TTC549 (cell line): ENCODE measurements at regions not wholly inside any gene's neighbourhood (a gene's known extent, or its start where the extent isn't known, plus 50 kb on each side); places are given as distances from the start of the nearest gene placed in this dataset.
"Not testable (repeated sequence)": the region's sequence is repeated elsewhere in the genome, so short reads cannot be mapped to it uniquely, and the experiment has no call there.

Source experiments
- FAIRE-seq: peaks from 2 replicates; lab custom pipeline; 2012; peaks lifted over from hg19 to GRCh38; lab: Jason Lieb, UNC

GRCh38 chr10:94129393-94130130 lies 135.8 kb downstream of the PLCE1 start:
- FAIRE-seq = no peak

DNA sequence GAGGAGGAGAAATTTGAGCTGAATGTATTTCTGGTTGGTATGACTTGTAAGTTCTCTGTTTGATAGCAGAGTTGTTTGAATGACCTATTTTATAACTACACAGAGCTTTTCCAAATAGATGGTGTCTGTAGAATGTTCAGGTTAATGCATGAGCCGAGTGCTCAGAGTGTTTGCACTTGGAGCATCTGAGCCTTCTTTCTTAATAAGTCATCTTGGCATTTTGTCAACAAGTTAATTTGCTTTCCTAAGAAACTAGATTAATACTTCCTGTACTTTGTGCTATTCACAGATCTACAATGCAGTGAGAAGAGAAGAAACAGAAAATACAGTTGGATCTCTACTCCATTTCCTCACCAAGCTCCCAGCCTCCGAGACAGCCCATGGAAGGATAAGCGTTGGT lies 138.2 kb downstream of the PLCE1 start:
- FAIRE-seq = no peak

- FAIRE-seq = no peak
These were observed 139.5 kb downstream of the PLCE1 start for GRCh38 chr10:94133239-94133638.

DNA sequence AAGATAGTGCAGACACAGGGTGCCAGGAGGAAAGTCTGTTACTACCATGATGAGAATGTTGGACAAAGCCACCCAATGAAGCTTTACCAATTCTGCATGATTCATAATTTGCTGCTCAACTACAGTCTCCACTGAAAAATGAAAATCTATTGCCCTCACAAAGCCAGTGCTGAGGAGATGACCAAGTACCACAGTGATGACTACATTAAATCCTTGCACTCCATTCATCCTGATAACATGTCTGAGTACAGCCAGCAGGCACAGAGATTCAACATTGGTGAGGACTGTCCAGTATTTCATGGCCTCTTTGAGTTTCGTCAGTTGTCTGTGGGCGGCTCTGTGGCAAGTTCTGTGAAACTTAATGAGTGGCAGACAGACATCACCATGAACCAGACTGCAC lies 144.0 kb downstream of the PLCE1 start:
- no peak for FAIRE-seq

DNA sequence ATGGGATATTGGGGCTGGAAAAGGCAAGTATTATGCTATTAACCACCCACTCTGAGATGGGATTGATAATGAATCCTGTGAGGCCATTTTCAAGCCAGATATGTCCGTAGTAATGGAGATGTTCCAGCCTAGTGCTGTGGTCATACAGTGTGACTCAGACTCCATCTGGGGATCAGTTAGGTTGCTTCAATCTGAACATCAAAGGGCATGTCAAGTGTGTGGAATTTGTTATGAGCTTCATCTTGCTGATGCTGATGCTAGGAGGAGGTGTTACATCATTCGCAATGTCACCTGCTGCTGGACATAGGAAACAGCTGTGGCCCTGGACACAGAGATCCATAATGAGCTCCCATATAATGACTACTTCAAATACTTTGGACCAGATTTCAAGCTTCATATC lies 144.7 kb downstream of the PLCE1 start:
- no peak for FAIRE-seq

GRCh38 chr10:94143261-94143660 lies 149.5 kb downstream of the PLCE1 start:
- no peak for FAIRE-seq

- no peak for FAIRE-seq
These were observed 152.6 kb downstream of the PLCE1 start for GRCh38 chr10:94146313-94146712.

DNA sequence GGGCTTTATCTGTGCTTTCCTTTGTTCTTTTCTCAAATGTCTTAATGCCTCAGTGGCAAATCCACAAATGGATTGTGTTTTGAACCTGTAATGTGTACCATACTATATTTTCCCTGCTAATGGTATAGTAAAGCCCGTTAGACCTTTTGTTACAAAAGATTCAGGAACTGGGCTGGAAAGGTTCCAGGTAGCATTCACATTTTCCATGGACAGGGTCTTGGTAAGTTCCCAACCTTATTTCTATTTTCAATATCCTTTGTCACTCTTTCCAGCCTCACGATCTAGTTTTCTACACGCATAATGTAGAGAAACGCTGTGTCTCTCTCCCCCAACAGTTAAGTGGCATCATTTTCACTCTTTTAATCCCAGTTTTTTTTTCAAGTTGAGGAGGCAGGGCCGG lies 153.0 kb downstream of the PLCE1 start:
- no peak for FAIRE-seq

DNA sequence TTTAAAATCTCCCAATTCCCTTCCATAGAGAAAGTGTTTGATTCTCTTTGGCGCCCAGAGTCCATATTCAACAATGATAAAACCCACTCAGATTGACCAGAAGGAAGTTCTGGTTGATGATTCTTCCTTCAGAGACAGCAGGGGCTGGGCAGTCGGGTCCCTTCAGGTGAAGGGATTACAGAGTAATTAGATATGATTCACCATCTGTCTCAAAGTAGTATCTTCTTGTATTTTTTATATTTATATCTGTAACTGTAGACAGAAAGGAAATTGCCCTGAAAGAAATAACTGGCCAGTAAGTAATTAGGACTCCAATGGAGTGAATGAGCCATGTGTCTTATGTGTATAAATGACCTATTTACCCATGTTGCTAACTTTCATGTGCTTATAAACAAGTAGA lies 156.0 kb downstream of the PLCE1 start:
- FAIRE-seq = no peak

DNA sequence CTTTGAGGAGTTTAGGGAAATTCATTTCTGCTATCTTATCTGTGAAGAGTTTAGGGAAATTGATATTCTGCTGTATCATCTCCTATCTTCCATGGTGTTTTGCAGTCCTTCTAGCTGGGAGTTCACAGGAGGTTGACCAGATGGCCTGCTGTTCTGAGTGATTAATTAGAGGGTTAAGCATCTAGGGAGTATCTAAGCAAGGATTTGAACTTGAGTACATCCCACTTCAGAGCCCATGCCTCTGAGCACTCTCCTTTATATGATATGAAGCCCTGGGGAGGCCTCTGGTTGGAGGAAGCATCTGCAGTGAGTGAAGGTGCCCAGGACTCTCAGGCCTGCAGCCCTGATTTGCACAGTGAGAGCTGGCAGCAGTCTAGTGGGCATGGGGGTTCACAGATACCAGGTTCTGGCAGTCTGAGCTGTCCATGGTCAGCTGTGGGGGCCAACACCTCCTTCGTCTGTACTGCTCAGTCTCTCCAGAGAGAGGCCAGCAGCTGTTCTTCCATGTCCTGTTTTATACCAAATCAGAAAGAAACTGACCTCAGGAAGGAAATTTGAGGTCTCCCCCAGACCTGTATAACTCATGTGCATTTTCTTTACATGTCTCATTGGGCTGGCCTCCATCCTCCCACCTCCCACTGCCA lies 156.9 kb downstream of the PLCE1 start:
- FAIRE-seq = no peak

- no peak for FAIRE-seq
These were observed 162.1 kb downstream of the PLCE1 start for GRCh38 chr10:94155722-94156271.

DNA sequence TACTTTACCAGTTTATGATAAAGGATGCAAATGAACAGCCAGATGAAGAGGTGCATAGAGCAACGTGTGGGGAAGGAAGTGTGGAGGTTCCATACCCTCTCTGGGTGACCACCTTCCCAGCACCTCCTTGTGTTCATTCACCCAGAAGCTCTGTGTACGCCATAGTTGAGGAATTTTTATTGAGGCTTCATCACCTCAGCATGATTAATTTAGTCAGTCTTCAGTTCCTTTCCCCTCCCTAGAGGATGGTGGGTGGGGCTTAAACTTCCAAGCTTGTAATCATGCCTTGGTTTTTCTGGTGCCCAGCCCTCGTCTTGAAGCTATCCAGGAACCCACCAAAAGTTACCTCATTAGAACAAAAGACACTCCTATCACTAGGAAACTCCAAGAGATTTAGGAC lies 162.7 kb downstream of the PLCE1 start:
- no peak for FAIRE-seq

DNA sequence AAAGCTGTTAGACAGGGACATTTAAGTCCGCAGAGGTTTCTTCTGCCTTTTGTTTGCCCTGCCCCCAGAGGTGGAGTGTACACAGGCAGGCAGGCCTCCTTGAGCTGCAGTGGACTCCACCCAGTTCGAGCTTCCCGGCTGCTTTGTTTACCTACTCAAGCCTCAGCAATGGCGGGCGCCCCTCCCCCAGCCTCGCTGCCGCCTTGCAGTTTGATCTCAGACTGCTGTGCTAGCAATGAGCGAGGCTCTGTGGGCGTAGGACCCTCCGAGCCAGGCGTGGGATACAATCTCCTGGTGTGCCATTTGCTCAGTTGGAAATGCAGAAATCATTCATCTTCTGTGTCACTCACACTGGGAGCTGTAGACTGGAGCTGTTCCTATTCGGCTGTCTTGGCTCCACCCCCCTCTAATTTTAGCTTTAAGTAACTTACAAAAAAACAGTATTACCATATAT lies 171.5 kb downstream of the PLCE1 start:
- not testable (repeated sequence) for FAIRE-seq

DNA sequence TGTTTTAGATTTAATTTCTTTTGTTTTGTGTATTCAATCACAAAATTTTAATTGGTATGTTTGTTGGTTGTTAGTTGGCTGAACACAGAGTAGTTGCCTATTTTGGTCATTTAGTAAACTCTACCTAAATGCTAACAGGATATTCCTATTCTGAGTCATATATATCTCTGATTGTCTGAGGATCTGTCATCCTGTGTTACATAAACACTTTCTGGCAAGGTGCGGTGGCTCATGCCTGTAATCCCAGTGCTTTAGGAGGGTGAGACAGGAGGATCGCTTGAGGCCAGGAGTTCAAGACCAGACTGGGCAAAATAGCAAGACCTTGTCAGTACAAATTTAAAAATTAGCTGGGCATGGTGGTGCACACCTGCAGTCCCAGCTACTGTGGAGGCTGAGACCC lies 178.6 kb downstream of the PLCE1 start:
- FAIRE-seq = no peak

GRCh38 chr10:94173594-94173993 lies 179.9 kb downstream of the PLCE1 start:
- no peak for FAIRE-seq

GRCh38 chr10:94174838-94175237 lies 181.1 kb downstream of the PLCE1 start:
- no peak for FAIRE-seq

GRCh38 chr10:94178475-94179253 lies 184.1 kb downstream of the NOC3L start:
- FAIRE-seq = no peak

DNA sequence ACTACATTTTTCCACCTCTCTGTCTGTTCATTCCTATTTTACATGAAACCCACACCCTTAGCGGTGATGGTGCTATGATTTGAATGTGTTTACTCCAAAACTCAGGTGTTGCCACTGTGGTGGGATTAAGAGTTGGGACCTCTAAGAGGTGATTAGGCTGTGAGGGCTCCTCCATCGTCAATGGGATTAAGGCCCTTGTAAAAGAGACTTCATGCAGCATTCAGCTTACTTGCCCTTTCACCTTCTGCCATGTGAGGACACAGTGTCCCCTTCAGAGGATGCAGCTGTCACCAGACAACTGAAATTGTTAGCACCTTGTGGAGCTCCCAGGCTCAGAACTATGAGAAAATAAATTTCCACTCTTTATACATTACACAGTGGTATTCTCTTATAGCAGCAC lies 182.2 kb downstream of the NOC3L start:
- no peak for FAIRE-seq

DNA sequence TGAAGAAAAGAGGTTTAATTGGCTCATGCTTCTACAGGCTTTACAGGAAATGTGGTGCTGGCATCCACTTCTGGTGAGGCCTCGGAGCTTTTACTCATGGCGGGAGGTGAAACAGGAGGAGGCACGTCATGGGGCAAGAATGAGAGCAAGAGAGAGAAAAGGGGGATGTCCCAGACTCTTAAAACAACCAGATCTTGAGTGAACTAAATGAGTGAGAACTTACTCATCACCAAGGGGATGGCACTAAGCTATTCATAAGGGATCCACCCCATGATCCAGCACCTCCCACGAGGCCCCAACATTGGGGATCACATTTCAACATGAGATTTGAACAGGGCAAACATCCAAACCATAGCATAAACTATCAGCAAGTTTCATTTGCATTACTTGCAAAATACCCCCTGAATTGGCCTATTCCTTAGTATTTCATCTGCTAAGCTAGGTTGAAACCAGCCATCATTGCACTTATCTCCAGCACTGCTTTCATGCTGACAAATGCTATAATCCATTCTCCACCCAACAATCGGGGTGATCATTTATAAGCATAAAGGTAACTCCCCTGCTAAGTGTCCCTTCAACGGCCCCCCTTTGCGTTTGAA lies 179.0 kb downstream of the NOC3L start:
- FAIRE-seq = no peak

DNA sequence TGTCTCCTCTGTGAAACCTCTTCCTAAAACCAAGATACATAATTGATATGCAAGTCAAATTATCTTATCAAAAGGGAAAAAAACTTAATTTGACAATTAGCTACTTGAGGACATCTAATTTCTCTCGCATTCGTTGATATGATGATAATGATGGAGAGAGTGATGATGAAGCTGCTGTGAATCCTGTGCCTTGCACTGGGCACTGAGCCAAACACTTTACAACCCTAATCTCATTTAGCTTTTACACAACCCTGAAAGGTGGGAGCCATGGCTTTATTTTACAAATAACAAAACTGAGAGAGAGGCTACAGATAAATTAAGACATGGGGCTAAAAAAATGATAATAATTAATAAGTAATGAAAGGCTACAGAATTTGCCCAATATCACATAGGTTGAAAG lies 176.0 kb downstream of the NOC3L start:
- FAIRE-seq = no peak

DNA sequence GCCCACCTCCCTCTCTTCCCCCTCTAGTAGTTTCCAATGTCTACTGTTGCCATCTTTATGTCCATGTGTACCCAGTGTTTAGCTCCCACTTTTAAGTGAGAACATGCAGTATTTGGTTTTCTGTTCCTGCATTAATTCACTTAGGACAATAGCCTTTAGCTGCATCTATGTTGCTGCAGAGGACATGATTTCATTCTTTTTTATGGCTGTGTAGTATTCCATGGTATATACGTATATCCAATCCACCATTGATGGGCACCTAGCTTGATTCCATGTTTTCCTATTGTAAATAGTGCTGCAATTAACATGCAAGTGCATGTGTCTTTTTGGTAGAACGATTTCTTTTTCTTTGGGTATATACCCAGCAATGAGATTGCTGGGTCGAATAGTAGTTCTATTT lies 170.4 kb downstream of the NOC3L start:
- no peak for FAIRE-seq

- no peak for FAIRE-seq
These were observed 169.8 kb downstream of the NOC3L start for GRCh38 chr10:94192974-94193373.
